IMR-90 (cell line): ENCODE measurements at regions not wholly inside any gene's neighbourhood (a gene's known extent, or its start where the extent isn't known, plus 50 kb on each side); places are given as distances from the start of the nearest gene placed in this dataset.

ENCODE experiments used
- ATAC-seq: fragments of 200-7000 bp; cut with Tn5 transposase; 2 replicates; pipeline ENCODE4 v1.9.1; 2020; ENCODE audit warnings: low read depth, mild to moderate bottlenecking, moderate library complexity
- BruUV-seq: library from RNA; stranded (reverse); fragments of 400-500 nt; replicated peaks from 2 replicates; lab custom pipeline; 2021; lab: Mats Ljungman, UMichigan
- CTCF ChIA-PET: fragments of 300-600 bp; formaldehyde crosslinking; extraction: SDS; loops from one replicate; lab custom pipeline; 2021; ENCODE audit warnings: antibody characterized with exemption; lab: Yijun Ruan, JAX
- POLR2A ChIA-PET: fragments of 300-600 bp; sonication (Branson Sonifier 250); formaldehyde crosslinking; loops from one replicate; lab custom pipeline; 2022; ENCODE audit warnings: antibody characterized with exemption; ENCODE audit not compliant: unreplicated experiment; lab: Charles Lee
- DNase-seq: peaks from one replicate; pipeline ENCODE4 v3.0.0; 2013
- H2AFZ ChIP-seq: replicated peaks from 2 replicates; pipeline ENCODE3; 2013; ENCODE audit warnings: low read length, mild to moderate bottlenecking; ENCODE audit not compliant: poor library complexity
- H2AK5ac ChIP-seq: 2 replicates; pipeline ENCODE4 v1.6.1; 2013; ENCODE audit warnings: low read depth, low read length, inconsistent platforms
- H2AK9ac ChIP-seq: replicated peaks from 2 replicates; pipeline ENCODE3; 2013; ENCODE audit warnings: mild to moderate bottlenecking, low read depth, low read length, moderate library complexity; ENCODE audit not compliant: poor library complexity
- H2BK120ac ChIP-seq: 2 replicates; pipeline ENCODE4 v1.6.1; 2013; ENCODE audit warnings: low read depth, low read length, inconsistent platforms
- H2BK15ac ChIP-seq: 3 replicates; pipeline ENCODE4 v1.6.1; 2013; ENCODE audit warnings: low read depth, low read length, inconsistent platforms
- H2BK20ac ChIP-seq: 2 replicates; pipeline ENCODE4 v1.6.1; 2013; ENCODE audit warnings: low read depth, mild to moderate bottlenecking, inconsistent platforms, low read length, moderate library complexity
- H2BK5ac ChIP-seq: 2 replicates; pipeline ENCODE4 v1.6.1; 2013; ENCODE audit warnings: mild to moderate bottlenecking, low read depth, low read length, inconsistent platforms; ENCODE audit not compliant: poor library complexity, severe bottlenecking
- H3K14ac ChIP-seq: replicated peaks from 2 replicates; pipeline ENCODE4 v1.6.1; 2013; ENCODE audit warnings: low read depth, low read length, inconsistent platforms
- H3K18ac ChIP-seq: 2 replicates; pipeline ENCODE4 v1.6.1; 2013; ENCODE audit warnings: low read depth, low read length, control low read depth
- H3K23ac ChIP-seq: 2 replicates; pipeline ENCODE4 v1.6.1; 2013; ENCODE audit warnings: low read depth, low read length, inconsistent platforms
- H3K27ac ChIP-seq: 2 replicates; pipeline ENCODE4 v1.5.1; 2013; ENCODE audit warnings: mild to moderate bottlenecking, control low read depth, low read length; ENCODE audit not compliant: insufficient read depth
- H3K27me3 ChIP-seq: 2 replicates; pipeline ENCODE4 v1.6.1; 2013; ENCODE audit warnings: low read length; ENCODE audit not compliant: control insufficient read depth, insufficient read depth
- H3K36me3 ChIP-seq: 2 replicates; pipeline ENCODE4 v1.6.1; 2013; ENCODE audit warnings: low read length, mixed read lengths; ENCODE audit not compliant: control insufficient read depth, insufficient read depth
- H3K4ac ChIP-seq: 2 replicates; pipeline ENCODE4 v1.6.1; 2013; ENCODE audit warnings: low read depth, low read length, inconsistent platforms
- H3K4me1 ChIP-seq: 2 replicates; pipeline ENCODE4 v1.6.1; 2013; ENCODE audit warnings: low read length, mixed read lengths; ENCODE audit not compliant: control insufficient read depth, insufficient read depth
- H3K4me2 ChIP-seq: 2 replicates; pipeline ENCODE4 v1.6.1; 2013; ENCODE audit warnings: low read depth, mild to moderate bottlenecking, control low read depth, low read length, moderate library complexity
- H3K4me3 ChIP-seq: 2 replicates; pipeline ENCODE4 v1.5.1; 2013; ENCODE audit warnings: low read depth, mild to moderate bottlenecking, control low read depth, low read length, moderate library complexity; ENCODE audit not compliant: insufficient read depth
- H3K56ac ChIP-seq: 2 replicates; pipeline ENCODE4 v1.6.1; 2013; ENCODE audit warnings: low read length, inconsistent platforms; ENCODE audit not compliant: insufficient read depth; ENCODE audit errors: extremely low read depth
- H3K79me1 ChIP-seq, 2 experiments: 2 replicates each; pipeline ENCODE4 v1.6.1; 2013; ENCODE audit warnings: low read length in 2 of 2, inconsistent platforms in 1 of 2, low read depth in 1 of 2
- H3K9ac ChIP-seq: 2 replicates; pipeline ENCODE4 v1.6.1; 2013; ENCODE audit warnings: low read depth, low read length, control low read depth
- H3K9me1 ChIP-seq: 2 replicates; pipeline ENCODE4 v1.6.1; 2013; ENCODE audit warnings: low read length, inconsistent platforms; ENCODE audit not compliant: insufficient read depth
- H3K9me3 ChIP-seq: 2 replicates; pipeline ENCODE4 v1.6.1; 2013; ENCODE audit warnings: low read length; ENCODE audit not compliant: control insufficient read depth, insufficient read depth
- H4K20me1 ChIP-seq: 2 replicates; pipeline ENCODE4 v1.6.1; 2013; ENCODE audit warnings: low read length, inconsistent platforms; ENCODE audit not compliant: insufficient read depth
- H4K5ac ChIP-seq: 2 replicates; pipeline ENCODE4 v1.6.1; 2013; ENCODE audit warnings: mild to moderate bottlenecking, low read depth, low read length, control low read depth
- H4K8ac ChIP-seq, 2 experiments: 2 replicates each; pipeline ENCODE4 v1.6.1; 2013; ENCODE audit warnings: low read depth in 2 of 2, low read length in 2 of 2, control low read depth in 1 of 2, inconsistent platforms in 1 of 2
- H4K91ac ChIP-seq: 2 replicates; pipeline ENCODE4 v1.6.1; 2013; ENCODE audit warnings: low read depth, low read length, inconsistent platforms; ENCODE audit not compliant: insufficient read depth
- CEBPB ChIP-seq: IDR thresholded peaks from 2 replicates; pipeline ENCODE4 v1.6.1; 2012; ENCODE audit warnings: low read depth, low read length, improper control_type of control experiment
- FOS ChIP-seq: fragments of 150-350 bp; IDR thresholded peaks from 2 replicates; pipeline ENCODE4 v1.6.1; 2016; ENCODE audit warnings: low read depth, low read length
- MAFK ChIP-seq: IDR thresholded peaks from 2 replicates; pipeline ENCODE4 v1.6.1; 2012; ENCODE audit warnings: low read depth, low read length, improper control_type of control experiment
- MXI1 ChIP-seq: IDR thresholded peaks from 2 replicates; pipeline ENCODE4 v1.6.1; 2012; ENCODE audit warnings: low read depth, mild to moderate bottlenecking, low read length, moderate library complexity, borderline replicate concordance
- NFE2L2 ChIP-seq: fragments of 150-350 bp; IDR thresholded peaks from 2 replicates; pipeline ENCODE4 v1.6.1; 2016; ENCODE audit warnings: low read depth, mild to moderate bottlenecking, low read length
- POLR2A ChIP-seq: IDR thresholded peaks from 2 replicates; pipeline ENCODE4 v1.6.1; 2012; ENCODE audit warnings: mild to moderate bottlenecking, low read depth, low read length
- RAD21 ChIP-seq: IDR thresholded peaks from 2 replicates; pipeline ENCODE4 v1.6.1; 2012; ENCODE audit warnings: low read length, improper control_type of control experiment
- RCOR1 ChIP-seq: IDR thresholded peaks from 2 replicates; pipeline ENCODE4 v1.6.1; 2012; ENCODE audit warnings: mild to moderate bottlenecking, low read length, improper control_type of control experiment; ENCODE audit not compliant: insufficient replicate concordance
- SMC3 ChIP-seq: fragments of 150-350 bp; IDR thresholded peaks from 2 replicates; pipeline ENCODE4 v1.6.1; 2016; ENCODE audit warnings: low read depth, mild to moderate bottlenecking, antibody characterized with exemption, low read length, moderate library complexity
- USF2 ChIP-seq: fragments of 150-350 bp; IDR thresholded peaks from 2 replicates; pipeline ENCODE4 v1.6.1; 2017; ENCODE audit warnings: mild to moderate bottlenecking, antibody characterized with exemption, low read length, low read depth
- WGBS, 2 experiments: methylation state at CpG; one replicate each; pipeline versions ENCODE4 v1.1.5 to v1.1.7; 2013; ENCODE audit warnings: missing lambda C conversion rate in 2 of 2; ENCODE audit not compliant: insufficient read length in 1 of 2; ENCODE audit errors: extremely low coverage in 2 of 2; 5-methylcytosine and 5-hydroxymethylcytosine counted together
- dilution Hi-C: fragments of 300-500 bp; cut with HindIII; formaldehyde crosslinking; loops from one replicate; pipeline ENCODE4 v1.14.3; 2018; ENCODE audit warnings: low sequenced_read_pairs; ENCODE audit not compliant: unreplicated experiment
- in situ Hi-C: fragments of 300-500 bp; cut with MboI; formaldehyde crosslinking; loops from 3 replicates; pipeline ENCODE4 v1.14.3; 2019; ENCODE audit warnings: low sequenced_read_pairs, inconsistent platforms, mixed read lengths
- intact Hi-C: fragments of 100-400 bp; cut with micrococcal nuclease; formaldehyde crosslinking; loops from 2 replicates; pipeline ENCODE4 v1.10.0; 2022
- TF ChIP-seq, protein P1 (sequence below): fragments of 150-350 bp; IDR thresholded peaks from 2 replicates; pipeline ENCODE4 v1.6.1; 2016; ENCODE audit warnings: low read depth, mild to moderate bottlenecking, low read length, moderate library complexity, borderline replicate concordance

DNA sequence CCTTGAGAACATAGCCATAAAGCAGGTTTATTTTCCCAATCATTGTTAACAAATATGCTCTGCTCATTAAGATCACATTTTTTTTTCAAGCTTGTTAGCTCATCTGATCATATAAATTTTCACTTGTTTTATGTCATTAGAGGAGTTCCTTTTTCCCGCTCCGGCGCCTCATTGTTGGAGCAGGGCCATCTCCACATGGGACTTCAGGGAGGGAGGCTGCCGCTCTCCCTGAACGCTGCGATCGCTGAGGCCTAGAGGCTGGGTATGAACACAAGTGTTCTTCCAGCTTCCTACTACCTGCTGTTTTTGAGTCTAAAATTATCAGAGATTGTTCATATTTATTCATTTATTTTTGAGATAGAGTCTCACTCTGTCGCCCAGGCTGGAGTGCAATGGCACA lies 246.9 kb downstream of the MPDZ start:
- Histone ChIP-seq H3K4me2 (no peak overlapping the region), H4K91ac (no peak overlapping the region), H3K14ac (no peak overlapping the region), H2AFZ (no peak overlapping the region), H4K5ac (no peak overlapping the region), H2BK5ac (no peak overlapping the region), H2AK5ac (no peak overlapping the region), H2BK15ac (no peak overlapping the region), H3K4me1 (no peaks in the 10 kb centered on the region), H3K27ac (no peak overlapping the region), H3K56ac (no peak overlapping the region), H3K4me3 (no peak overlapping the region), H3K23ac (no peak overlapping the region), H3K4ac (no peak overlapping the region), H3K36me3 (no peaks in the 10 kb centered on the region), H4K8ac (no peak overlapping the region), H2BK20ac (no peak overlapping the region), H3K9me3 (no peaks in the 10 kb centered on the region), H3K9me1 (no peaks in the 10 kb centered on the region), H3K27me3 (peaks cover 3% of the 10 kb centered on the region; the same call in 1 of the 2 replicates), H2BK120ac (no peak overlapping the region), H4K20me1 (no peaks in the 10 kb centered on the region), H3K18ac (no peak overlapping the region), H3K9ac (no peak overlapping the region), H2AK9ac (no peak overlapping the region), H3K79me1 (no peaks in the 10 kb centered on the region)
- DNase-seq (no peak), ATAC-seq (no peak)
- CTCF ChIA-PET, result no interaction called here
- dilution Hi-C loops, result no loop called here
- in situ Hi-C loops, result loop anchor here (10.0 to 25.0 kb wide), 2 partner anchors 1322 to 1405 kb away; no protein-coding TSS in a partner anchor
- intact Hi-C loops, result loop anchor here (5.0 to 10.0 kb wide), 4 partner anchors 152 to 1322 kb away; partner anchors contain the start of gene LURAP1L
- WGBS, 2 experiments, result no CpG with 5 or more reads among the region's 8 CpGs
- TF ChIP-seq, protein P1, sequence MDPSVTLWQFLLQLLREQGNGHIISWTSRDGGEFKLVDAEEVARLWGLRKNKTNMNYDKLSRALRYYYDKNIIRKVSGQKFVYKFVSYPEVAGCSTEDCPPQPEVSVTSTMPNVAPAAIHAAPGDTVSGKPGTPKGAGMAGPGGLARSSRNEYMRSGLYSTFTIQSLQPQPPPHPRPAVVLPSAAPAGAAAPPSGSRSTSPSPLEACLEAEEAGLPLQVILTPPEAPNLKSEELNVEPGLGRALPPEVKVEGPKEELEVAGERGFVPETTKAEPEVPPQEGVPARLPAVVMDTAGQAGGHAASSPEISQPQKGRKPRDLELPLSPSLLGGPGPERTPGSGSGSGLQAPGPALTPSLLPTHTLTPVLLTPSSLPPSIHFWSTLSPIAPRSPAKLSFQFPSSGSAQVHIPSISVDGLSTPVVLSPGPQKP, result no peak
- TF ChIP-seq MXI1 (no peak), USF2 (no peak), SMC3 (no peak), CEBPB (no peak), RCOR1 (no peak), MAFK (no peak), POLR2A (no peak), NFE2L2 (no peak), FOS (no peak), RAD21 (no peak)
- BruUV-seq, result no TSS peak
- POLR2A ChIA-PET, result no interaction called here
